ENCODE measurements at regions not wholly inside any gene's neighbourhood (a gene's known extent, or its start where the extent isn't known, plus 50 kb on each side); places are given as distances from the start of the nearest gene placed in this dataset.

- ATAC-seq (no peak), DNase-seq (no peak)
- TF ChIP-seq CTCF (IDR thresholded peaks at IDR 0.05): no peak
- Mint-ChIP-seq H3K9me3 (peaks cover 5 to 12% of the 10 kb centered on the region in 2 donors), H3K4me3 (no peak overlapping the region), H3K27ac (no peak overlapping the region), H3K27me3 (ENCODE audit: low read depth in 2 of 2) (no peaks in the 10 kb centered on the region), H3K4me1 (no peaks in the 10 kb centered on the region), H3K36me3 (no peaks in the 10 kb centered on the region)
- H3K27ac ChIP-seq (ENCODE audit: low read length): no peak overlapping the region
- H3K4me1 ChIP-seq (ENCODE audit: control insufficient read depth, insufficient read depth, low read length): no peaks in the 10 kb centered on the region
- no peak overlapping the region for H3K4me3 ChIP-seq (ENCODE audit: low read length)
- H3K36me3 ChIP-seq (ENCODE audit: control insufficient read depth, insufficient read depth, low read length): no peaks in the 10 kb centered on the region
- 60% methylated on average over 3 of the region's 4 CpGs for WGBS (ENCODE audit: insufficient coverage)
- no peaks in the 10 kb centered on the region for H3K9me3 ChIP-seq (ENCODE audit: control insufficient read depth, insufficient read depth, low read length)
- intact Hi-C loops (cut with micrococcal nuclease): no loop called here
- no peaks in the 10 kb centered on the region for H3K27me3 ChIP-seq (ENCODE audit: control insufficient read depth, insufficient read depth, low read length)
Measured at GRCh38 chr9:119047513-119048307, 321.5 kb downstream of the BRINP1 start.

GRCh38 chr9:119050281-119050680 is 319.0 kb downstream of the BRINP1 start:
- Histone ChIP-seq H3K9me3 (ENCODE audit: control insufficient read depth, insufficient read depth, low read length) (no peaks in the 10 kb centered on the region), H3K27ac (ENCODE audit: low read length) (no peak overlapping the region), H3K4me1 (ENCODE audit: control insufficient read depth, insufficient read depth, low read length) (no peaks in the 10 kb centered on the region), H3K4me3 (ENCODE audit: low read length) (no peak overlapping the region), H3K36me3 (ENCODE audit: control insufficient read depth, insufficient read depth, low read length) (no peaks in the 10 kb centered on the region), H3K27me3 (ENCODE audit: control insufficient read depth, insufficient read depth, low read length) (no peaks in the 10 kb centered on the region)
- ATAC-seq (no peak), DNase-seq (no peak)
- no peaks in the 10 kb centered on the region for H3K4me1 Mint-ChIP-seq
- H3K36me3 Mint-ChIP-seq: no peaks in the 10 kb centered on the region
- no peak overlapping the region for H3K27ac Mint-ChIP-seq
- peaks cover 2 to 7% of the 10 kb centered on the region in 2 donors for H3K9me3 Mint-ChIP-seq
- H3K4me3 Mint-ChIP-seq: no peak overlapping the region
- intact Hi-C loops (cut with micrococcal nuclease): no loop called here
- H3K27me3 Mint-ChIP-seq (ENCODE audit: low read depth in 2 of 2): no peaks in the 10 kb centered on the region
- TF ChIP-seq CTCF (IDR thresholded peaks at IDR 0.05): no peak

- 75% methylated on average over 10 of the region's 10 CpGs for WGBS (ENCODE audit: insufficient coverage)
- no peak for DNase-seq
- no peaks in the 10 kb centered on the region for H3K4me1 ChIP-seq (ENCODE audit: control insufficient read depth, insufficient read depth, low read length)
- no peak for TF ChIP-seq CTCF (IDR thresholded peaks at IDR 0.05)
- no peaks in the 10 kb centered on the region for H3K27me3 ChIP-seq (ENCODE audit: control insufficient read depth, insufficient read depth, low read length)
- Mint-ChIP-seq H3K9me3 (peaks cover 3 to 8% of the 10 kb centered on the region in 2 donors), H3K27ac (no peak overlapping the region), H3K27me3 (ENCODE audit: low read depth in 2 of 2) (no peaks in the 10 kb centered on the region), H3K36me3 (no peaks in the 10 kb centered on the region), H3K4me1 (no peaks in the 10 kb centered on the region), H3K4me3 (no peak overlapping the region)
- no peak overlapping the region for H3K27ac ChIP-seq (ENCODE audit: low read length)
- no peaks in the 10 kb centered on the region for H3K9me3 ChIP-seq (ENCODE audit: control insufficient read depth, insufficient read depth, low read length)
- no peaks in the 10 kb centered on the region for H3K36me3 ChIP-seq (ENCODE audit: control insufficient read depth, insufficient read depth, low read length)
- no peak overlapping the region for H3K4me3 ChIP-seq (ENCODE audit: low read length)
- intact Hi-C loops (cut with micrococcal nuclease): no loop called here
- no peak for ATAC-seq
Measured at GRCh38 chr9:119052339-119053030, 316.8 kb downstream of the BRINP1 start.

All from natural killer cell (primary cell).